WTC11 (cell line): ENCODE measurements at regions not wholly inside any gene's neighbourhood (a gene's known extent, or its start where the extent isn't known, plus 50 kb on each side); places are given as distances from the start of the nearest gene placed in this dataset.

ENCODE experiments used
- ATAC-seq: fragments of 200-7000 bp; cut with Tn5 transposase; 2 replicates; pipeline ENCODE4 v1.10.0; 2021; ENCODE audit warnings: mild to moderate bottlenecking, moderate library complexity
- CTCF ChIA-PET: fragments of 300-600 bp; sonication (Branson Sonifier 250); formaldehyde crosslinking; loops from one replicate; lab custom pipeline; 2021; ENCODE audit warnings: antibody characterized with exemption; lab: Charles Lee
- POLR2A ChIA-PET: fragments of 350-600 bp; sonication (Branson Sonifier 250); formaldehyde crosslinking; loops from one replicate; lab custom pipeline; 2021; ENCODE audit warnings: antibody characterized with exemption; lab: Charles Lee
- DNase-seq: peaks from one replicate; pipeline ENCODE4 v3.0.0; 2021; ENCODE audit warnings: low spot score
- H3K27ac Mint-ChIP-seq: 2 replicates; pipeline ENCODE4 v1.8.0; 2021; ENCODE audit warnings: mixed read lengths
- H3K27me3 Mint-ChIP-seq: 2 replicates; pipeline ENCODE4 v1.8.0; 2021; ENCODE audit warnings: low read depth, mild to moderate bottlenecking, moderate library complexity, mixed read lengths
- H3K36me3 Mint-ChIP-seq: 2 replicates; pipeline ENCODE4 v1.8.0; 2021; ENCODE audit warnings: mixed read lengths
- H3K4me1 Mint-ChIP-seq: 2 replicates; pipeline ENCODE4 v1.8.0; 2022; ENCODE audit warnings: mixed read lengths
- H3K4me3 Mint-ChIP-seq: 2 replicates; pipeline ENCODE4 v1.8.0; 2021; ENCODE audit warnings: mild to moderate bottlenecking, moderate library complexity, mixed read lengths
- H3K9me3 Mint-ChIP-seq: 2 replicates; pipeline ENCODE4 v1.8.0; 2021; ENCODE audit warnings: mixed read lengths
- AFF4 ChIP-seq: sonication (generic); formaldehyde crosslinking; IDR thresholded peaks from 2 replicates; pipeline ENCODE4 v1.8.1; 2023; ENCODE audit warnings: mild to moderate bottlenecking, missing genetic modification reagents, borderline replicate concordance
- CBFB ChIP-seq: sonication (generic); formaldehyde crosslinking; IDR thresholded peaks from 2 replicates; pipeline ENCODE4 v1.8.1; 2022; ENCODE audit warnings: mild to moderate bottlenecking, low read depth, missing genetic modification reagents
- ERG ChIP-seq: fragments of 250-450 bp; sonication (Bioruptor Pico); IDR thresholded peaks from 2 replicates; pipeline ENCODE4 v1.8.0; 2021; ENCODE audit warnings: mild to moderate bottlenecking
- GRHL2 ChIP-seq: fragments of 250-450 bp; sonication (Bioruptor Pico); IDR thresholded peaks from 2 replicates; pipeline ENCODE4 v1.8.0; 2022; ENCODE audit warnings: mild to moderate bottlenecking, moderate library complexity; ENCODE audit not compliant: insufficient replicate concordance, severe bottlenecking
- IRF2 ChIP-seq: sonication (generic); formaldehyde crosslinking; IDR thresholded peaks from 2 replicates; pipeline ENCODE4 v1.8.0; 2022; ENCODE audit warnings: low read depth, missing genetic modification reagents, borderline replicate concordance
- KAT7 ChIP-seq: sonication (generic); formaldehyde crosslinking; IDR thresholded peaks from 2 replicates; pipeline ENCODE4 v1.8.1; 2023; ENCODE audit warnings: missing genetic modification reagents, mild to moderate bottlenecking, borderline replicate concordance
- NR3C1 ChIP-seq: sonication (generic); formaldehyde crosslinking; conservative IDR thresholded peaks from 2 replicates; pipeline ENCODE4 v1.8.1; 2023; ENCODE audit warnings: low read depth, mild to moderate bottlenecking, missing genetic modification reagents
- RELA ChIP-seq: sonication (generic); formaldehyde crosslinking; IDR thresholded peaks from 2 replicates; pipeline ENCODE4 v1.8.1; 2022; ENCODE audit warnings: missing genetic modification reagents, mild to moderate bottlenecking, borderline replicate concordance
- TCF7 ChIP-seq: sonication (generic); formaldehyde crosslinking; IDR thresholded peaks from 2 replicates; pipeline ENCODE4 v1.8.0; 2022; ENCODE audit warnings: mild to moderate bottlenecking, low read depth, missing genetic modification reagents, moderate library complexity
- TEAD1 ChIP-seq: sonication (generic); formaldehyde crosslinking; IDR thresholded peaks from 2 replicates; pipeline ENCODE4 v1.8.0; 2022; ENCODE audit warnings: mild to moderate bottlenecking, missing genetic modification reagents
- ZBTB43 ChIP-seq: sonication (generic); formaldehyde crosslinking; IDR thresholded peaks from 2 replicates; pipeline ENCODE4 v1.8.1; 2023; ENCODE audit warnings: mild to moderate bottlenecking, missing genetic modification reagents
- ZNF121 ChIP-seq: sonication (generic); formaldehyde crosslinking; IDR thresholded peaks from 2 replicates; pipeline ENCODE4 v1.8.0; 2023; ENCODE audit warnings: missing genetic modification reagents
- ZNF281 ChIP-seq: sonication (generic); formaldehyde crosslinking; IDR thresholded peaks from 2 replicates; pipeline ENCODE4 v1.8.0; 2023; ENCODE audit warnings: mild to moderate bottlenecking, missing genetic modification reagents
- ZNF396 ChIP-seq: fragments of 250-450 bp; sonication (Bioruptor Pico); IDR thresholded peaks from 2 replicates; pipeline ENCODE4 v1.8.0; 2021; ENCODE audit warnings: mild to moderate bottlenecking, moderate library complexity, borderline replicate concordance
- ZNF425 ChIP-seq: fragments of 250-450 bp; sonication (Bioruptor Pico); conservative IDR thresholded peaks from 2 replicates; pipeline ENCODE4 v1.9.0; 2021; ENCODE audit warnings: mild to moderate bottlenecking
- ZNF532 ChIP-seq: fragments of 250-450 bp; sonication (Bioruptor Pico); IDR thresholded peaks from 2 replicates; pipeline ENCODE4 v1.9.0; 2021; ENCODE audit warnings: mild to moderate bottlenecking, borderline replicate concordance
- ZSCAN18 ChIP-seq: fragments of 250-450 bp; sonication (Bioruptor Pico); IDR thresholded peaks from 2 replicates; pipeline ENCODE4 v2.1.2; 2022; ENCODE audit warnings: mild to moderate bottlenecking, moderate library complexity

GRCh38 chr12:74610711-74611110, 73.1 kb downstream of the ATXN7L3B start (continued):
- TF ChIP-seq AFF4 (CRISPR knock-in tag), result no peak
- TF ChIP-seq KAT7 (CRISPR knock-in tag), result no peak
- TF ChIP-seq TCF7 (CRISPR knock-in tag), result no peak
- TF ChIP-seq IRF2 (CRISPR knock-in tag), result no peak
- no peak for TF ChIP-seq ZNF532 (CRISPR knock-in tag)
- no peak for TF ChIP-seq GRHL2 (CRISPR knock-in tag)
- no peak for TF ChIP-seq CBFB (CRISPR knock-in tag)
- TF ChIP-seq RELA (CRISPR knock-in tag), result no peak
- TF ChIP-seq ZSCAN18 (CRISPR knock-in tag), result no peak
- TF ChIP-seq, all 79 proteins: peak for 0

- no peak overlapping the region for H3K27ac Mint-ChIP-seq
- POLR2A ChIA-PET, result no interaction called here
- no peaks in the 10 kb centered on the region; the same call in 1 of the 2 replicates for H3K27me3 Mint-ChIP-seq
- H3K9me3 Mint-ChIP-seq, result no peaks in the 10 kb centered on the region
- no peaks in the 10 kb centered on the region for H3K36me3 Mint-ChIP-seq
- no peaks in the 10 kb centered on the region for H3K4me1 Mint-ChIP-seq
- no peak overlapping the region for H3K4me3 Mint-ChIP-seq
- CTCF ChIA-PET, result no interaction called here
- ATAC-seq (no peak), DNase-seq (no peak)
- TF ChIP-seq ZNF425 (CRISPR knock-in tag) (no peak), ZNF396 (CRISPR knock-in tag) (no peak), TCF7 (CRISPR knock-in tag) (no peak), ERG (CRISPR knock-in tag) (no peak), ZBTB43 (no peak), TEAD1 (no peak), CBFB (CRISPR knock-in tag) (no peak), ZNF121 (CRISPR knock-in tag) (no peak), NR3C1 (CRISPR knock-in tag) (no peak), ZNF281 (CRISPR knock-in tag) (no peak)
These were observed 76.8 kb downstream of the ATXN7L3B start for GRCh38 chr12:74614426-74614825.
